ENCODE measurements at regions not wholly inside any gene's neighbourhood (a gene's known extent, or its start where the extent isn't known, plus 50 kb on each side); places are given as distances from the start of the nearest gene placed in this dataset.

- Histone ChIP-seq H3K36me3 (ENCODE audit: insufficient read depth, low read length, poor library complexity, severe bottlenecking) (no peaks in the 10 kb centered on the region), H3K27me3 (replicated peaks; ENCODE audit: insufficient read depth, low read depth, low read length, poor library complexity) (no peaks in the 10 kb centered on the region), H3K27ac (ENCODE audit: low read depth, low read length, poor library complexity, severe bottlenecking) (no peak overlapping the region), H3K9me3 (ENCODE audit: low read depth, low read length, poor library complexity, severe bottlenecking) (no peaks in the 10 kb centered on the region), H3K4me1 (ENCODE audit: insufficient read depth, low read length, poor library complexity, severe bottlenecking) (no peaks in the 10 kb centered on the region), H3K4me3 (ENCODE audit: low read depth, low read length, poor library complexity, severe bottlenecking) (no peak overlapping the region)
- BruUV-seq (replicated peaks), result no TSS peak
- no peak for DNase-seq (ENCODE audit: low spot score)
- no peak for TF ChIP-seq EZH2 (IDR thresholded peaks at IDR 0.05; ENCODE audit: borderline replicate concordance, low read depth, low read length, poor library complexity, severe bottlenecking)
- TF ChIP-seq CTCF (conservative IDR thresholded peaks at IDR 0.05; ENCODE audit: low read depth, low read length), result no peak
- POLR2A ChIA-PET (ENCODE audit: low non-redundant PET), result no interaction called here
- CTCF ChIA-PET, result no interaction called here
- intact Hi-C loops (cut with micrococcal nuclease; ENCODE audit: unreplicated experiment), result no loop called here
Measured at GRCh38 chr5:68384936-68385594, 169.5 kb downstream of the PIK3R1 start.

- no peak for DNase-seq (ENCODE audit: low spot score)
- BruUV-seq (replicated peaks), result no TSS peak
- Histone ChIP-seq H3K27ac (ENCODE audit: low read depth, low read length, poor library complexity, severe bottlenecking) (no peak overlapping the region), H3K9me3 (ENCODE audit: low read depth, low read length, poor library complexity, severe bottlenecking) (no peaks in the 10 kb centered on the region), H3K36me3 (ENCODE audit: insufficient read depth, low read length, poor library complexity, severe bottlenecking) (no peaks in the 10 kb centered on the region), H3K4me3 (ENCODE audit: low read depth, low read length, poor library complexity, severe bottlenecking) (no peak overlapping the region), H3K4me1 (ENCODE audit: insufficient read depth, low read length, poor library complexity, severe bottlenecking) (no peaks in the 10 kb centered on the region), H3K27me3 (replicated peaks; ENCODE audit: insufficient read depth, low read depth, low read length, poor library complexity) (no peaks in the 10 kb centered on the region)
- ChIA-PET POLR2A (ENCODE audit: low non-redundant PET) (no interaction called here), CTCF (no interaction called here)
- intact Hi-C loops (cut with micrococcal nuclease; ENCODE audit: unreplicated experiment), result no loop called here
- TF ChIP-seq CTCF (conservative IDR thresholded peaks at IDR 0.05; ENCODE audit: low read depth, low read length) (no peak), EZH2 (IDR thresholded peaks at IDR 0.05; ENCODE audit: borderline replicate concordance, low read depth, low read length, poor library complexity, severe bottlenecking) (no peak)
Measured at GRCh38 chr5:68385936-68386335, 170.4 kb downstream of the PIK3R1 start.

- DNase-seq (ENCODE audit: low spot score), result no peak
- ChIA-PET POLR2A (ENCODE audit: low non-redundant PET) (interaction anchor here (0.6 kb wide), 1 partner anchor 17 kb away, joined by 5 read pairs; no protein-coding TSS in a partner anchor), CTCF (no interaction called here)
- Histone ChIP-seq H3K9me3 (ENCODE audit: low read depth, low read length, poor library complexity, severe bottlenecking) (no peaks in the 10 kb centered on the region), H3K27me3 (replicated peaks; ENCODE audit: insufficient read depth, low read depth, low read length, poor library complexity) (no peaks in the 10 kb centered on the region), H3K36me3 (ENCODE audit: insufficient read depth, low read length, poor library complexity, severe bottlenecking) (no peaks in the 10 kb centered on the region), H3K4me1 (ENCODE audit: insufficient read depth, low read length, poor library complexity, severe bottlenecking) (no peaks in the 10 kb centered on the region), H3K4me3 (ENCODE audit: low read depth, low read length, poor library complexity, severe bottlenecking) (no peak overlapping the region), H3K27ac (ENCODE audit: low read depth, low read length, poor library complexity, severe bottlenecking) (no peak overlapping the region)
- intact Hi-C loops (cut with micrococcal nuclease; ENCODE audit: unreplicated experiment), result no loop called here
- TF ChIP-seq EZH2 (IDR thresholded peaks at IDR 0.05; ENCODE audit: borderline replicate concordance, low read depth, low read length, poor library complexity, severe bottlenecking) (no peak), CTCF (conservative IDR thresholded peaks at IDR 0.05; ENCODE audit: low read depth, low read length) (no peak)
- no TSS peak for BruUV-seq (replicated peaks)
Measured at GRCh38 chr5:68387074-68387796, 171.7 kb downstream of the PIK3R1 start.

All from A673 (cell line).